ENCODE measurements at regions not wholly inside any gene's neighbourhood (a gene's known extent, or its start where the extent isn't known, plus 50 kb on each side); places are given as distances from the start of the nearest gene placed in this dataset.
"Not testable (repeated sequence)": the region's sequence is repeated elsewhere in the genome, so short reads cannot be mapped to it uniquely, and the experiment has no call there.

DNA sequence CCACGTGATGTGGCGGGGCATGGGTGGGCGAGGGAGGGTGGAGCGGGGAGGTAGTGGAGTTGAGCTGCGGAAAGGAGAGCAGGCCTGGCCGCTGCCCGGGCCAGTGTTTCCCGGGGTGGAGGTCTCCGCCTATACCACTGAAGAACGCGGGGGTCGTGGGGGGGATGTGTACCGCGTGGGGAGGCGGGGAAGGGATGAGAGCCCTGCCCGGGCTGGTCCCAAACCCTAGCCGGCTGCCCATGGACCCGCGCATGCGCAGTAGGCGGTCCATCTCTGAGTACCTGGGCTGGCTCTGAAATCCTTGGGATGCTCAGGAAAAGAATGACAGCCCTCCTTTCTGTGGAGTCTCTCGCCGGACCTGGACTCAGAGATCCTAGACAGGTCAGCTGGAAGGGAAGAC, 3927.8 kb upstream of the OR11H1 start:
- not testable (repeated sequence) for ATAC-seq, H3K4me1 Mint-ChIP-seq, H3K36me3 Mint-ChIP-seq, H3K27me3 Mint-ChIP-seq, H3K4me3 Mint-ChIP-seq, H3K9me3 Mint-ChIP-seq, H3K27ac Mint-ChIP-seq

- not testable (repeated sequence) for H3K27ac Mint-ChIP-seq, H3K4me1 Mint-ChIP-seq, H3K27me3 Mint-ChIP-seq, H3K4me3 Mint-ChIP-seq, H3K36me3 Mint-ChIP-seq, ATAC-seq
- H3K9me3 Mint-ChIP-seq, result peaks cover 13% of the 10 kb centered on the region
These were observed 3926.8 kb upstream of the OR11H1 start for GRCh38 chr22:11600896-11601890.

DNA sequence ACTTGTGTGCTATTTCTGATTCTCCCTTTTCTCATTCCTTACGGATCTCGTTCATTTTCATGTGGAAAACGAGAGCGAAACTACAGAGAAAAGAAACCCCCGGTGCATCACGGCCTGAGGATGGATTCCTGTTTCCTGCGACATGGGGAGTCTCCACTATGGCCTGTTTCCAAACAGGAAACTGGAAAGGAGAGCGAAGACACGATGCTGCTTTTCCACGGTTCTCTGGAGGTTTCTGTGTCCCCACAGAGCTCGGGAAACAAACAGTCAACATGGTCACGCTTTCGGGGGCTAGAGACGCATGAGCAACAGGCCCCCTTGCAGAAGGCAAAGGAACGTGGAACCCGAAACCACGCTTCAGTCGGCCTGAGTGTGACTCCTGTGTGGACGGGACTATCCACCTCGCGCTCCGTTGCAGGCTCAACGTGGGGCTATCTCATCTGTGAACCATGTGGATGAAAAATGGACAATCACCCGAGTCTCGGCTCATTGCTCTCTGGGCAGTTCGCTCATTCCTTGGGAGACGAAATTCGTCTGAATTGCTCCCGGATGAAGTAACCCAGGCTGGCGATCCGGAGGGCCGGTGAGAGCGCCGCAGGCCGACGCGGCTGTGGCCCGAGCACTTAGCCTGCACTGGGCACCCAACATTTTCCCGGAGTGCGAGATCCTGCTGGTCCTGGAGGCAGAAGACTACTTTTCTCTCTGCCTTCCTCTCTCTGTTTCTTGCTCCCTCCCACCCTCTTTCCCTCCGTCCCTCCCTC, 3923.2 kb upstream of the OR11H1 start:
- not testable (repeated sequence) for H3K9me3 Mint-ChIP-seq, H3K27ac Mint-ChIP-seq, ATAC-seq, H3K36me3 Mint-ChIP-seq, H3K4me1 Mint-ChIP-seq, H3K4me3 Mint-ChIP-seq, H3K27me3 Mint-ChIP-seq

DNA sequence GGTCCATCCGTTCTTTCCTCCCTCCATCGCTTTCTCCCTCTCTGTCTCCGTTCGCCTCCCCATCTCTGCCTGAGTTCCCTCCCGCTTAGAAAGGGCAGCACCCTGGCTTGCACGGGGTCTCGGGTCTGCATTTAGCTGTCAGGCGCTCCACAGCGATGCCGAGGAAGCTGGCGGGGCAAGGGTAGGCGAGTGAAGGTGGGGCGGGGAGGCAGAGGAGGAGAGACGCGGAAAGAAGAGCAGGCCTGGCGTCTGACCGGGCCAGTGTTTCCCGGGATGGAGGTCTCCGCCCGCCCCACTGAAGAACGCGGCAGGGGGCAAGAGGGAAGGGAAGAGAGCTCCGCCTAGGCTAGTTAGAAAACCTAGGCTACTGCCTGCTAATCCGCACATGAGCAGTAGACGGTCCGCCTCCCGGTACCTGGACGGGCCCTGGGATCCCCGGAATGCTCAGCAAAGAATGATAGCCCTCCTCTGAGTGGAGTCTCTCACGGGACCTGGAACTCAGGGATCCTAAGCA, 3922.5 kb upstream of the OR11H1 start:
- no peak for ATAC-seq
- H3K4me3 Mint-ChIP-seq, result no peak overlapping the region
- no peaks in the 10 kb centered on the region for H3K27me3 Mint-ChIP-seq
- no peaks in the 10 kb centered on the region for H3K4me1 Mint-ChIP-seq
- no peak overlapping the region for H3K27ac Mint-ChIP-seq
- H3K9me3 Mint-ChIP-seq, result peaks cover 10% of the 10 kb centered on the region
- no peaks in the 10 kb centered on the region for H3K36me3 Mint-ChIP-seq

- ATAC-seq, H3K27me3 Mint-ChIP-seq, H3K4me3 Mint-ChIP-seq, H3K4me1 Mint-ChIP-seq, H3K27ac Mint-ChIP-seq, H3K36me3 Mint-ChIP-seq: not testable (repeated sequence)
- peaks cover 15% of the 10 kb centered on the region for H3K9me3 Mint-ChIP-seq
These were observed 3921.7 kb upstream of the OR11H1 start for GRCh38 chr22:11606047-11607000.

GRCh38 chr22:11607215-11607614, 3920.8 kb upstream of the OR11H1 start:
- H3K27me3 Mint-ChIP-seq, H3K27ac Mint-ChIP-seq, H3K4me3 Mint-ChIP-seq, ATAC-seq, H3K4me1 Mint-ChIP-seq, H3K36me3 Mint-ChIP-seq: not testable (repeated sequence)
- peaks cover 15% of the 10 kb centered on the region for H3K9me3 Mint-ChIP-seq

GRCh38 chr22:11608486-11608885, 3919.5 kb upstream of the OR11H1 start:
- H3K4me3 Mint-ChIP-seq, H3K27ac Mint-ChIP-seq, H3K36me3 Mint-ChIP-seq, H3K27me3 Mint-ChIP-seq, ATAC-seq, H3K4me1 Mint-ChIP-seq: not testable (repeated sequence)
- peaks cover 18% of the 10 kb centered on the region for H3K9me3 Mint-ChIP-seq

DNA sequence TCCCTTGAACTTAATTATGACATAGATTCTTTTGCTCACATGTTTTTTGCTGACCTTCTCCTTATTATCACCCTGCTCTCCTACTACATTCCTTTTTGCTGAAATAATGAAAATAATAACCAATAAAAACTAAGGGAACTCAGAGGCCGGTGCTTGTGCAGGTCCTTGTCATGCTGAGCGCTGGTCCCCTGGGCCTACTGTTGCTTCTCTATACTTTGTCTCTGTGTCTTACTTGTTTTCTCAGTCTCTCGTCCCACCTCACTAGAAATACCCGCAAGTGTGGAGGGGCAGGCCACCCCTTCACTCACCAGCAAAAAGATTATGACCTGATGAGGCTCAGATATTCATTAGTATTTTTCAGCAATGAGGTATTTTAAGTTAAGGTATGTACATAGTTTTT, 3918.8 kb upstream of the OR11H1 start:
- H3K9me3 Mint-ChIP-seq, result peaks cover 18% of the 10 kb centered on the region
- ATAC-seq, H3K27ac Mint-ChIP-seq, H3K4me1 Mint-ChIP-seq, H3K4me3 Mint-ChIP-seq, H3K36me3 Mint-ChIP-seq, H3K27me3 Mint-ChIP-seq: not testable (repeated sequence)

DNA sequence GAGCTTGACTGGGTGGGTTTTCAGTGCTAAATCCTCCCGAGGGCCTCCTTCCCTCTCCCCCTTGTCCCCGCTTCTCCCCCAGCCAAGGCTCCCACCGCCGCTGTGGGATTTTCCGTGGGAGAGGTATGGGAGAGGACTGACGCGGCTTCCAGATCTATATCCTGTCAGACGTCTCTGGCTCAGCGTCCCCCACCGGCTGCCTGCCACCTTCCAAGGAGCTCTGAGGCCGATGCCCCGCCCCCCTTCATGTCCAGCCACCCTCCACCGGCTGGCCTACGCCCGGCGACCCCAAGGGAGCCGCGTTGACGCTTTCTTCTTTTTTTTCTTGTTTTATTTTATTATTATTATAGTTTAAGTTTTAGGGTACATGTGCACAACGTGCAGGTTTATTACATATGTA, 3916.7 kb upstream of the OR11H1 start:
- H3K36me3 Mint-ChIP-seq, H3K4me1 Mint-ChIP-seq, ATAC-seq, H3K4me3 Mint-ChIP-seq, H3K27me3 Mint-ChIP-seq, H3K27ac Mint-ChIP-seq: not testable (repeated sequence)
- peaks cover 24% of the 10 kb centered on the region for H3K9me3 Mint-ChIP-seq

- H3K36me3 Mint-ChIP-seq, H3K4me1 Mint-ChIP-seq, H3K27me3 Mint-ChIP-seq, H3K4me3 Mint-ChIP-seq, ATAC-seq, H3K27ac Mint-ChIP-seq: not testable (repeated sequence)
- peaks cover 28% of the 10 kb centered on the region for H3K9me3 Mint-ChIP-seq
These were observed 3916.1 kb upstream of the OR11H1 start for GRCh38 chr22:11611876-11612275.

DNA sequence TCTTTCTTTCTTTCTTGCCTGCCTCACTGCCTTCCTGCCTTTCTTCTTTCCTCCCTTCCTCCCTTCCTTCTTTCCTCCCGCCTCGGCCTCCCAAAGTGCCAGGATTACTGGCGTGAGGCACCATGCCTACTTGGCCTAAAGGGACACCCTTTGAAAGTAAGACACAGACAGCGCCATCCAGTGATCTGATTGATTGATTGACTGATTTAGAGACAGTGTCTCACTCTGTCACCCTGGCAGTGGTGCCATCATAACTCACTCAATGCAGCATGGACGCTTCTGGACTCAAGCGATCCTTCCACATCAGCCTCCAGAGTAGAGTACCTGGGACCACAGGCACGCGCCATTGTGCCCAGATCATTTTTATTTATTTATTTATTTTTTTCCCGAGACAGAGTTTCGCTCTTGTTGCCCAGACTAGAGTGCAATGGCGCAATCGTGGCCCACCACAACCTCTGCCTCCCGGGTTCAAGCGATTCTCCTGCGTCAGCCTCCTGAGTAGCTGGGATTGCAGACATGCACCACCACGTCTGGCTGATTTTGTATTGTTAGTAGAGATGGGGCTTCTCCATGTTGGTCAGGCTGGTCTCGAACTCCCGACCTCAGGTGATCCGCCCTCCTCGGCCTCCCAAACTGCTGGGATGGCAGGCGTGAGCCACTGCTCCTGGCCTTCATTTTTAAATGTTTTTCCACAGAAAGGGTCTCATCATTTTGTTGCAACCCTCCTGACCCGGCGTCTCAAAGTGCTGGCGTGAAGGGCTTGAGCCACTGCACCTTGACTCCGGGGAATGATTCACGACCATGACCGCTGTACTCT, 3914.7 kb upstream of the OR11H1 start:
- H3K4me1 Mint-ChIP-seq, H3K36me3 Mint-ChIP-seq, ATAC-seq, H3K27ac Mint-ChIP-seq, H3K27me3 Mint-ChIP-seq, H3K4me3 Mint-ChIP-seq: not testable (repeated sequence)
- peaks cover 32% of the 10 kb centered on the region for H3K9me3 Mint-ChIP-seq

GRCh38 chr22:11613898-11614755, 3913.9 kb upstream of the OR11H1 start:
- Mint-ChIP-seq H3K36me3 (no peaks in the 10 kb centered on the region), H3K4me3 (no peak overlapping the region), H3K27ac (no peak overlapping the region), H3K4me1 (no peaks in the 10 kb centered on the region), H3K9me3 (peaks cover 32% of the 10 kb centered on the region), H3K27me3 (no peaks in the 10 kb centered on the region)
- ATAC-seq, result no peak

DNA sequence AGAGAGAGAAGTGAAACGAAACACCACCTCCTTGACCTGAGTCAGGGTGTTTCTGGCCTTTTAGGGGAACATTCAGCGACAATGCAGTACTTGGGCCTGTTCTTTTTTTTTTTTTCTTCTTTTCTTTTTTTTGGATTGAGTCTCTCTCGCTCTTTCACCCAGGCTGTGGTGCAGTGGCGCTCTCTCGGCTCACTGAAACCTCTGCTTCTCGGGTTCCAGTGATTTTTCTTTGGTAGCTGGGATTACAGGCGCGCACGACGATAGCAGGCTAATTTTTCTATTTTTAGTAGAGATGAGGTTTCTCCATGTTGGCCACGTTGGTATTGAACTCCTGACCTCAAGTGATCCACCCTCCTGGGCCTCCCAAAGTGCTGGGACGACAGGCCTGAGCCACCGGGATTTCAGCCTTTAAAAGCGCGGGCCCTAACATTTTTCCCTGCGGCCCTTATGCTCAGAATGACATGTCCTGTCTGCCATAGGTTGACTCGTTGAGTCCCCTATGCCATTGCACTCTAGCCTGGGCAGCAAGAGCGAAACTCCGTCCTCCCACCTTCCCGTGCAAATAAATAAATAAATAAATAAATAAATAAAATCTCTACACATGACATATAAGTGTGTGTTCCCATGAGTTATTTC, 3913.1 kb upstream of the OR11H1 start:
- peaks cover 39% of the 10 kb centered on the region for H3K9me3 Mint-ChIP-seq
- not testable (repeated sequence) for ATAC-seq, H3K4me3 Mint-ChIP-seq, H3K27me3 Mint-ChIP-seq, H3K27ac Mint-ChIP-seq, H3K36me3 Mint-ChIP-seq, H3K4me1 Mint-ChIP-seq

Data from stimulated activated memory B cell treated with anti-CD40 and anti-IgM and Interleukin-4, amounts not matched to agents 10 μg/mL and 1 μg/mL and 100 μg/mL, for 72 hours (primary cell).